GM18861 (cell line): ENCODE measurements at regions not wholly inside any gene's neighbourhood (a gene's known extent, or its start where the extent isn't known, plus 50 kb on each side); places are given as distances from the start of the nearest gene placed in this dataset.

ENCODE experiments used
- ATAC-seq: cut with Tn5 transposase; IDR thresholded peaks from one replicate; pipeline ENCODE4 v1.9.1; 2021; ENCODE audit not compliant: unreplicated experiment

DNA sequence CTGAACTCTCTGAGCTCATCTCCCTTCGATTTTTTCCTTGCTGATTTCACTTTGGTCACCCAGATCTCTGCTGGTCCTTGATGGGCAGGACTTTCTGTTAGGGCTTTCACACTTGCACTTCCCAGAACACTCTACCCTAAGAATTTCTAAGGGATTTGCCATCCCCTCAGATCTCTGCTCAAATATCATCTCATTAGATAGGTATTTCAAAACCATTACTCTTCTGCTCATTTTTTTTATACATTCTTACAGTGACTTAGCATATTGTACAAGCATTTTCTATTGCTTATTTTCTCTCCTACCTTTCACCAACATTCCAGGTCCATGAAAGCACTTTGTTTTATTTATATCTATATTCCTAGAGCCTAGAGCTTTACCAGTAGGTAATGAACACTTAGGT, 913.3 kb downstream of the PDHA2 start:
- no peak for ATAC-seq

DNA sequence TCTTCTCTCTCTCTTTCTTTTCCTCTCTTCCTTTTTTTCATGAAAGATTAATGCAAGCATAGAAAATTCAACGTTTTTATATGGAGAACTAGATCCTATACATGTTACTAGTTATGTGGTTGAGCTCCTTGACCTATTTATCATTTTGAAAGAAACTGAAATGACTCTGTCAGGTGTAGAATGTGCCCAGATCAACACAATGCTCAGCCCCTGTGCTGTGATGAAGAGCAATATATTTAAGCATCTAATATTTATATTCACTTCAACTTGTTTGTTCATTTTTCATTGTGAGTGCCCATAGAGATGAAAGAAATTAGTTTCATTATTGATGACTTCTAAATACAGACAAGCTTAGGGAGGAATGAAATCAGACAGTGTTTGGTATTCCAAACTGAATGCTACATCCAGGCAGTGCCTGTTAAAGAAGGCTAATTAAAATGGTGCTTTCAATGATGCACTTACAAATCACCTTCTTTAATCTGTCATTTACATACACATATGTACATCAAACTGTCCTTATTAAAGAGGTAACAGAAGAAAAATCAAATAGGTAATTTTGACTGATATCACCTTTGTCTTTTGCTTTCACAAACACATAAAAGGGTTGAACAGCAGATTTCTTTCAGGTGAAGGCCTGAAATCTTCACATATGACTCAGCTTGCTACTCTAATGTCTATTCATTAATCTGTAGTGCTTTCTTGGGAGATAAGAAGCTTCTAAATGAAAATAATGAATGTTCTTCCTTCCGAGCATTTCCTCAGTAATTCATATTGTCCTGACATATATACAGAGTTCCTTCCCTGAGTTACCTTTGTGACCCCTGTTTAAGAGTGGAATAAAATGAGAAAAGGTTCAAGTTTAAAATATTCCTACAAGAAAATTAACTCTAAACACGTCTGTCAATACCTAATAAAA, 915.9 kb downstream of the PDHA2 start:
- no peak for ATAC-seq

DNA sequence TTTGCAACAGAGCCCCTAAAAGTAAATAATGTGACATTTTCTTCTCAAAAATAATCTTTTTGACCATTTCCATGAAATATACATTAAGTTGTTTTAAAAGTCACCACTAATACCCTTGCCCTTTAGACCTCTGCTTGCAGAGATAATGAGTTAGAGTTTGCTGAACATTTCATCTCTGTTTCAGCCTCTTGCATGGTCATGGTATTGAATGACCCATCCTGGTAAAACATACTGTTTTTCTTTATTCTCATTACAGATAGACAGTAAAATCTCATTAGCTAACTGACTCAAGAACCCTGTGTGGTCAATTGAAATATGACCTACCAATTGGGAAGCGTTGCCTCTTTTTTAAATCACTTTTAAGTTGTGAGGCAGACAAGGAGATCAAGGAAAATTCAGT, 916.7 kb downstream of the PDHA2 start:
- ATAC-seq: no peak

DNA sequence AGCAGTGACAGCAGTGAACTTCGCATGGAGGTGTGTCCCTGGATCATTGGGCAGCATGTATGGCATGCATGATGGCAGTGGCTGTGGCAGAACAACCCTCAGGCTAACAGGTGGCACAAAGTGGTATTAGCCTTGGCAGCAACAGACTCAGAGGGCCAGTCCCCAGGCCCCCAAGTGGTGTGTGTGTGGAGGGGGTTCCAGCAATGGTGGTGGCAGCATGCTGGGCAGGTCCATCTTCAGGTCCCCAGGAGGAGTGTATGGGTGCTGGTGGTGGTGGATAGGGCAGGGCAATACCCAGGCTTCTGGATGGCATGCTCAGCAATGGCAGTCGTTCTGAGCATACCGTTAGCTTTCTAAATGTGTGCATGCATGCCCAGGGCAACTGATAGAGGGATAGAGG, 923.7 kb downstream of the PDHA2 start:
- no peak for ATAC-seq

DNA sequence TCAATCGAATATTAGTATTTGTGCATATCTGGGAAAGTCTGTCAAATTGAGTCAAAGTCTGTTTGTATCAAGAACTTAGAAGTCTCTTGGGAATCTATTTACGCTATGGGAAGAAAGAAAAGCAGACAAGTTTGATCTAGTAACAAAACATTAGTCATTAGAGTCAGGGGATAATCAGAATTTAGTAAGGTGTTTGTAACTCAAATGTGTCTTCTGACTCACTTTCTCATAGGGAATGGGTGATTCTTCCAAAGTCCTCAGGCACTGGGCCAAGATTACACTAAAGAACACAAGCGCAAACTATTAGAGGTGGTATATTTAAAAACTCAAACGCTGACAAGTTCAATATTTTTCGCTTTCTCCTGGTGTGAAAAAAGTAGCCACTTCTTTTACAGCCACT, 926.5 kb downstream of the PDHA2 start:
- no peak for ATAC-seq

DNA sequence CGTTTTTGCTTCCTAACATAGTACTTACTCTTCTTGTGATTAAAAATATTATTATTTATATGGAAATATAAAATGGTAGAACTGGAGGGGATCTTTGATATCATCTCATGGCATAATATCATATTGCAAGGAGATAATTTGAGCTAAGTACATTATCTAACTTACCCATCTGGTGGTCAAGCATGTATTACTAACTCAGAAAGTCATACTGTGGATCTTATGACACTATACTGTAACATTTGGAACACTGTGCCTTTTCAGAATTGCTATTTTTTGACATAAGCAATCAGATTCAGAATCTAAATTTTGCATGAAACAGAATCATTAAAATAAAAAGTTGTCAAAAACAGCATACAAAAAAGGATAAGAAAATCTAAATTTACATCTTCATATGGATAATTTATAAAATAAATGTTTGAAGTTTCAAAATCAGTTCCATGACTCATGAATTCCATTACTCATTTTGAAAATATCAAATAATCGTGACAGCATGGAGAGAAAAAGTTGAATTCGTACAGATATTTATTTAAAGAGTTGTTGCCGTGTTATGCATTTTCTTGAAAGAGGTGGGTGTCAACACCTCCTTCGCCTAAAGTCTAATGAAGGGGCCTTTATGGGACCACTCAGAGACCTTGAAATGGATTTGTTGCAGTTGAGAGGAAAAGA, 928.1 kb downstream of the PDHA2 start:
- ATAC-seq: no peak

DNA sequence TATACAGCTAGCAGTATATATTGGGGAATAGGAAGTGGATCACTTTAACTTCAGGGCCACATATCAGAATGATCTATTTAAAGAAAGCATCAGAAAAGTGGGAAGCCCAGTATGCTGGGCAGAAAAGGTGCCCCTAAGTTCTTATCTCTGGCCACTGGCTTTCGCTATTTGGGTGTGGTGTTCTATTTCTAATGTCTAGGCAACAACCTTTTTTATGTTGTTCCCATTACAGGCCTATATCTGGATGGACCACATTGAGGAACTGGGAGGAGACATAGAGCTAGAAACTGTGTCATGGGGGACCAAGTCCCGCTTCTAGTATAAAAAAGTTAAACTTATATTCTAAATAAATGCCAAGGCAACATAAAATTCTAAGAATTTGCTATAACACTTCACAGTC, 935.6 kb downstream of the PDHA2 start:
- no peak for ATAC-seq

DNA sequence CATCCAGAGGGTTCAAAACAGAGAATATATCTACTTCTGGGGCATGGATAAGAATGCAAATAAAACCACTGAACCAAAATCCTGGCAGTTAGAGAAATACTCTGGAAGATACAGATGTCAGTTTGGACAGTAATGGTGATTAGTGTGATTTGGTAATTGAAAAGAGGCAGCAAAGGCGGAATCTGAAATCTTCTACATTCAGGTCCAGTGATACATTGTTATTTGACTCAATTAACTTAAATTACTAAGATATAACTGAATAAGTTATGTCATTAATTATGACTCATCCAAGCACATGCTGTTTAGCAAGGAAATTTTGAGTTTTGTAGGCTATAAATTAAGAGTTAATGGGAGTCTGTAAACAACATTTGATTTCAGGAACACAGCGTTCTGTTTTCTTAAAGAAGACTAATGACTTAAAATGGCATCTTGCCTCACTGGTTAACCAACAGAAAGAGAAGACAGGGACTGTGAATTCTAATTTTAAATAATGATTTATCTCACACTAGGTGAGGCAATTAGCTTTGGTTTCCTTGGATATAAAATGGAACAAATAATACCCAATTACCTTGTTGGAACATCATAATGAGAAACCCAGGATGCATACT, 937.1 kb downstream of the PDHA2 start:
- no peak for ATAC-seq

DNA sequence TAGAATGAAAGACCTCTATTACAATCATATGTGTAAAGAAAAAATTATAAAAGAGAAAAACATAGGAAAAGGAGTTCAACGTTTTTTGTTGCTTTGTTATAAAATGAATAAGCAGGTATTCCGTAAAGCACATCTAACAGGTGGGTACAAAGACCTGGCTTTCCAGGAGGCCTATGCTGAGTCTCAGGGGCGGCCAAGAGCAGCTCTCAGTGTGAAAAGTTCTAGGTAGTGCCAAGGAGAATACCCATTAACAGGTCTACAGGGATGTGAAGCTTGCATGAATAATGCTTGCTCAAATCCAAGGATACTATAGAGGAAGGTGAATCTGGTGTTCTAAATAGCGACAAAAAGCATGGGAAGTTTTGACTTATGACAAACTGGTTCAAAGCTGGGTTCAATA, 944.4 kb downstream of the PDHA2 start:
- ATAC-seq: no peak

DNA sequence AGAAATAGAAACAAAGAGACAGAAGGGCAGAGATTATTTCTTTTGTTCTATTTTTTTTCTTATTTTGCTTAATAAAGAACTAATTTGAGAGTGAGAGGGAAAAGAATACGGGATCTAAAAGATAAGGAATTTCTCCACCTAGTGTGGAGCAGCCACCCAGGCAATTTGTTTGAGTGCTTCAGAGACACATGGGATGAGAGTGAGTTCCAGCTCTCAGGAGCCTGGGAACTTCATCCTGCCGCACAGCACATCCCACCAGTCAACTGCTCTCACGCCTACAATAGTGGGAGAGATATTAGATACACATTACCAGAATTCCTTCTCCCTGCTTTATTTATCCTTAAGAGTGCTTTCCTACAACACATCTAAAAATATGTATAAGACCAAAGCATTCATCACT, 946.4 kb downstream of the PDHA2 start:
- ATAC-seq: no peak

DNA sequence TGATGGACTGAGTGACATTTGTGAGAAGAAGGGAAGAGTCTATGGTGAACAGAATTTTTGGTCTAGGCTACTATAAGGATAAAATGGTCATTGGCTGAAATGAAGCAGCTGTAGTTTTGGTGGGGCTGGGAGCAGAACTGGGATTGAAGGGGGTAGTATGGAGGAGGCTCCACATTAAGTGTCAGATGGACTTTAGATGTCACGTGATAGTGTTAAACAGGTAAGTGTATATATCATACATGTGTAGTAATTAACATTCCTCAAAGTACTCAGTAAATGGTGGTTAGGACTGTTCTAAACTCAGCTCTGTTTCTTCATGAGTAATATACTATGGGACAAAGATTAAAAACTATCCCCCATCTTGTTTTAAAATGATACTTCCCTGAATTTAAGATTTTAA, 947.9 kb downstream of the PDHA2 start:
- no peak for ATAC-seq

DNA sequence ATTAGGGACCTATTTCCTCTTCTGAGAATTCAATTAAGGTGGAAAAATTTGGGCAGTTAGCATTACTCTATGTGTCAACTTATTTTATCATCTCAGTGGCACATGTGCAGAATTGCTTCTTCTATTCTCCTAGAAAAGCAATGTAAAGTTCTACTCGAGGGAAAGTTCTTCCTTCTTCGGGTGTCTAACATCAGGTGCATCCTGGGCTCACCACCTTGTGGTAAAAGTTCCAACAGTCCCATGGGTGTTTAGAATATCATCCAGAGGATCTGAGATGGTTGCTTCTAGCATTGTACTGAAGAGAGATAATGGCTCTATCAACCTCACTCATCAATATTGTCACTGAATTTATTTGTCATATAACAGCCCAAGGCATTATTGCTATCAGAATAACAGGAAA, 969.7 kb downstream of the PDHA2 start:
- no peak for ATAC-seq

DNA sequence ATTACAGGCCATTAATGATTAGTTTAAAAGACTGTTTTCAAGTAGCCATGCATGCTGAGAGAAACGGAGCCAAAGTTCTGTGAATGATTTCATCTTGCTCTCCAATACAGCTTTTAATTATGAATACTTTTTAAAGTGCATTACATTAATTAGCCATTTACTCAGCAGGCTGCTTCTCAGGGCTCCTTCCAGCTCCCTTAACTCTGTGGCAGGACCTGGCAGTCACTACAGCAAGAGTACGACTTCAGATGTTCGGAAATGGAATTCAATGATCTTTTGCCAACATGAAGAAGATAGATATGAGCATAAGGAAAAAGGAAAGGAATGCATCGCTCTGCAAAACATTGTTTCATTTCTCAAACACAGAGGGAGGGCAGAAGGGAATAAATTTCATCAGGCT, 987.2 kb downstream of the PDHA2 start:
- ATAC-seq: no peak

DNA sequence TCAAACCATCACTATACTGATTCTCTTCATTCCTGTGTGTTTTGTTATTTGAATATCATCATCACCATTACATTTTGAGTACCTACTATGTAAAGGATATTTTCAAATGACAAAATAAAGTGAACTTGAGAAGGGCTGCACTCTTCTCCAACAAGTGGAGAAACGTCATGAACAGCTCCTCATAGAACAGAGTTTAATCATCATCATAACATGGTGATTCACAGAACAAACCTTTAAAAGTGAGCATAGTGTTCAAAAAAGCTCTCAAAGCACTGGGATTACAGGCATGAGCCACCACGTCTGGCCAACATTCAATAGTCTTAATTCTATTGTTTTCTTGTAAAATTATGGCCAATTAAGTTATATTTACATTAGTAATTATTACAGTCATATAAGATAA, 993.9 kb downstream of the PDHA2 start:
- ATAC-seq: no peak

DNA sequence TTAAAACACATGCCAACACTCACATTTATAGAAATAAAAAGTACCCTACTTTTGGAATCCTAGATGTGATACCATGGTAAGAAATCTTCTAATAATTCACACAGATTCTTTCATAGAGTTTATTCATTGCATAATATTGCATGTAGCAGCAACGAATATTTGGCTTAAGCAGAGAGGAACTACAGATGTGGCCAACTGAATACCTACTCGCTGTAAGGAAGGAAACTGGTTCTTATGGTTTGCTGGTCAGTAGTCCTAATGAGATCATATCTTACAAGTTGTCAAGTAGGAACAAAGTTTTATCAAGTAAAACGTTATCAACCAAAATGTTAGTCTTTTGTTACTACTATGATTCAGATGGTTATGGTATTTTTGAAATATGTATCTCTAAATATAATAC, 996.1 kb downstream of the PDHA2 start:
- no peak for ATAC-seq

DNA sequence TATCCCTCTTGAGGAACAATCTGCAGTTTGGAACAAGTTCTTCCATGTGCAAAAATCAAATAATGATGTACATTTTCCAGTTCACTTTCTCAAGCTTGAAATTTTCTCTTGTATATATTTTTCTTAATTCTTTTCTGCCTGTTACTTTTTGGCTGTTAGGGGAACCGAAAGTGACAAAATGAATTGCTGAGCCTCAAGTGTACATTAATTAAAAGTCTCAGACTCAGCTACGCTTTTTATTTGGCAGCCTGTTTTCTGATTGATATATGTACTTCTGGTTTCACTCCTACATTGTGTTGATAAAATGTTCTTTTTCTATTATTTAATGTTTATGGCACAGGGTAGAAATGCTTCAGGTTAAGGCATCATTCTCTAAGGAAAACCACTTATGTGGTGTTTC, 999.5 kb downstream of the PDHA2 start:
- ATAC-seq: no peak

DNA sequence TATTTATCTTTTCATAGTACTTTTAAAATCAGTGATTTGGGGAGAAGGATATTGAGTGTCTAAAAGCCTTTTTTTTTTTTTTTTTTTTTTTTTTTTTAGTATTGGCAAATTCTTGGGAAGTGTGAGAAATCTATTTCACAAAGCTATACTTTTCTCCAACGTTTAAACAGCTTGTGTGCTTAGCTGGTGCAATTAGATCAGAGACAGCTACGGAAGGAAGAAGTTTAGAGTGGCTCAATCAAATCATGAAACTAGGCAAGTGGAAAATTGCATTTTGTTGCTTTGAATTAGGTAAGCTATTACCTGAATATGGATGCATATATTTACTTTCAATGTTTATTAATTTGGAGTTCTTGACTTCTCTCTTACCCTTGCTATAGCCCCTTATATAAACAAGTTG, 1001.9 kb downstream of the PDHA2 start:
- no peak for ATAC-seq

DNA sequence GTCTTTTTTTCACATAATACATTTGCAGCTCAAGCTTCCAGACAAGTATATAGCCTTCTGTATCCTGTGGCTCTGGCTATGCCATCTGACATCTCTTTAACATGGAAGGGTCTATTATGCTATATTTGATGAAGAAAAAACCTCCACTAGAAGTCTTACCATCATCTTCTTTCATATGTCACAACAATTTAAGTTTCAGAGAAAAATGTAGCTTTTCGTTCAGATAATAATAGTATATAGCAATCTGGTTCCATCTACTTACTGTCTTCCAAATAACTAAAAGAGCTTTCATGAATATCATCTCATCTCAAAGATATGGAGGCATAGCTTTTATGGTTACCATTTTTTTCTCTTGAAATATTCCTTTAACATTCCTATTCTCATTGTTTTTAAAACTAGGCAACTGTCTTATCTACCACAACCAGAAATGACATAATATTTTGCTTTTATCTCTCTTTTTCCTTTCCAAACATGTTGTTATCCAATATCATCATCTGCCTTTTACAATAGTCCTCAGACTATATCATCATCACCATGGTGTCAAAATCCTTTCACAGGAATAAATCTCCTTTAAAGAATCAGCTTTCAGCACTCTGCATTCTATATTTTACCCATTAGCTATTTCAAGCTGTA, 1005.1 kb downstream of the PDHA2 start:
- no peak for ATAC-seq

DNA sequence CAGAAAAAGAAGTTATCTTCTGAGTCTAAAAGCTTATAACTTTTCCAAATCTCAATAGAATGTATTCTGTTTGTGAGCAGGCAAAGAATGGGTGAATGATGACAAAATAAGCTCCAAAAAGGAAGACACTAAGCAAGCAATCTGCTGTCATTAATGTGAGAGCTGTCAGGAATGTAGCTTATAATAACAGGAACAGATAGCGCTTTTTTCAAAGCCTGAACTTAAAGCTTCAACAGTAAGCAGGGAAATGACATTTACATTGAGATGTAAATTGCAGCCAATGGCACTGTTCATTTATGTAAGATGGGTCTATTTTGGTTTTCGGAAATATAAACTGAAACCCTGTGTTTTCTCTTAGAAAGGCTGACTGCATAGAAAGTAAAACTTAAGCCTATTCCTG, 1005.9 kb downstream of the PDHA2 start:
- ATAC-seq: no peak

DNA sequence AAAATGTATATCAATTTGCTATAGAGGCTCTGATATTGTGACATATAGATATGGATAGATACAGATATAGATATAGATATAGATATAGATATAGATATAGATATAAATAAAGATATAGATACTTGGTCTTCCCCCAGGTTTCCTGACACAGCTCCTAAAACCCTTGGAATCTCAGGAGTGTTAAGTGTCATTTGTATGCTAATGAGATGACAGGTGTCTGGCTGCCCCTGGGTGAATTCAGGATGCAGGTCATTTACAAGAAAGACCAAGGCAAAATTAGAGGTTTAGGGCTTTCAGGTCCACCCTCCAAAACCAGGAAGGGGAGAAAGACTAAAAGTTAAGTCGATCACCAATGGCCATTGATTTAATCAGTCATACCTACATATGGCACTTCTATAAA, 1034.8 kb downstream of the PDHA2 start:
- ATAC-seq: no peak

DNA sequence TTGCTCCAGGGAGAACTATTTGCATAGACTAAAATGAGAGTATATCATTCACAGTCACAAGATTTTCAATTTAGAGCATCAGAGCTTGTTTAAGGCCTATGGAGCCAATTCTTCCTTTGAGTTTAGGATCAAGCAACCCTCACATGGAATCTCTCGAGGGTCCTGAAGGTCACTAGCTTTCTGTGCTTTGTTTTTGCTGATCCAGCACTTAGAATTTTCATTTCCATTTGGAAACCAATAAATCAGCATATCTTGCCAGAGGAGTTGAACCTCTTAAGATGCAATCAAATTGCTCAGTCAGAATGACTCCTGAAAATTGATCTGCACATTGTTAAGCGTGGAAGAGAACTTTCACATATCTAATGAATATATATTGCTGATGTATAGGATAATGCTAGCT, 1039.6 kb downstream of the PDHA2 start:
- no peak for ATAC-seq

DNA sequence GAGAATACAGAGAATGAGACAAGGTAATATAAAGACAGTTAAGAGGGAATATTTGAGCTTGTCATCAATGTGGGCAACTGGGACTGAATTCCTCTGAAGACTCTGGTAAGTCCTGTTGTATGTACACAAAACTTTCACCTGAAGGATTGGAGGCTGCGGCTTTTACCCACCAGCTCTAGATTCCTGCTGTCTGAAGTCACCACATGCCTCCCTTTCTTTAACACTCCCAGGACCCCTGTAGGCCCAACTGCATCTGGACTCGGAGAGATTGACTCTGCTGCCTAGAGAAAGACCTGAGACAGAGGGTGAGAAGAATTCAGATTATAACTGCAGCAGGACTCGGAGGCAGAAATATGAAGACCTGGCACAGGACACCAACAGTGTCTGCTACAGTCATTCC, 1048.0 kb downstream of the PDHA2 start:
- ATAC-seq: no peak
